GM18520 (cell line): ENCODE measurements at regions not wholly inside any gene's neighbourhood (a gene's known extent, or its start where the extent isn't known, plus 50 kb on each side); places are given as distances from the start of the nearest gene placed in this dataset.

Source experiments
- ATAC-seq: cut with Tn5 transposase; IDR thresholded peaks from one replicate; pipeline ENCODE4 v1.9.1; 2021; ENCODE audit not compliant: unreplicated experiment

DNA sequence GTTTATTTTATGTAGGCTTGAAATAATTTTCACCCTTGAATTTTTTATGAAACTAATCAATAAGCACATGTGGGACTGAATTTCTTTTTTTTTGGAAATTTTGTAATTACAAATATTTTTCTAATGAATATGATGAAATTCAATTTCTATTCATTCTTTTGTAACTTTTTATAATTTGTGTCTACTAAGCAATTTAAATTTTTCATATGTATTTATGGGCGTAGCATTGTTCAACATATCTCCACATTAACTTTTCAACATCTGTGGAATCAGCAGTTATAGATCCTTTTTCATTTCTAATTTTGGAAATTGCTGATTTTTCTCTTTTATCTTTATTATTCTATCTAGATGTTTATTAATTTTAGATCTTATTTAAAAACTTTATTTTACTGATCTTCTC, 1320.3 kb downstream of the C4orf33 start:
- ATAC-seq, result no peak

- ATAC-seq, result no peak
Observed at GRCh38 chr4:130419211-130419975, 1323.4 kb downstream of the C4orf33 start.

GRCh38 chr4:130422261-130422660, 1326.3 kb downstream of the C4orf33 start:
- no peak for ATAC-seq

- ATAC-seq, result no peak
Observed at GRCh38 chr4:130424211-130424610, 1328.3 kb downstream of the C4orf33 start.

DNA sequence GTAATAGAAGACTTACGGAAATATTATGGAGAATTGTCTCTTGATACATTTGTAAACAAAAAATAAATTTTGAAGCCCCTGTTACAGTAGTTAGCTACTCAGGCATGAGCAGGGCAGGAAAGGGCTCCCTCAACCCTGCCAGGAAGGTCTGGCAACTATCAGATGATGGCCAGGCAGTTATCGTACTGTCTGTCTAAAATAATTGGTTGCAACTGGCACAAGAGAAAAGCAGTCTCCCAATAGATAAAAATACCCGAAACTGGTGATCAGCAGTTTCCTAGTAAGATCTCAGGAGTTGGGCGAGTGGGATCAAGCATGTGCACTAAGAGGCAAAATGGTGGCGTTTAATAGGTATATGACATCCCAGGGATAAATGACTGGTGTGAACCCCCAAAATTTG, 1336.3 kb downstream of the C4orf33 start:
- no peak for ATAC-seq

GRCh38 chr4:130449741-130450140, 1353.8 kb downstream of the C4orf33 start:
- no peak for ATAC-seq

DNA sequence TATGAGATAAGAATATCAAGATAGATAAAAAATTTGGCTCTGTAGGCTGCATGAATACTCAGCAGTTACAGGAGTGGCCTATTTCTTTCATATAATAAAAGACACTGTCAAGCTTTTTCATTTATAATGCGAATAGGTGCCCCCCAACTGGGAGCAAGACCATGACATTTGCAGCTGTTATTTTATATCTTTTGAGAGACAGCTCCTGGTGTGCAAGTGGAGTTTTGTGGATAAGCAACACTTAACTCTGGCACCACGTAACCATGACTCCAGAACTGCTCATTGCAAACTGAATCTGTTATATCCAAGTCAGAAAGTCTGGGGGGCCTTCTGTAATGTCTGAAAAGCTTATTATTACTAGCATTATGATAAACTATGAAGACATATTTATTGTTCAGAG, 1372.4 kb downstream of the C4orf33 start:
- no peak for ATAC-seq

DNA sequence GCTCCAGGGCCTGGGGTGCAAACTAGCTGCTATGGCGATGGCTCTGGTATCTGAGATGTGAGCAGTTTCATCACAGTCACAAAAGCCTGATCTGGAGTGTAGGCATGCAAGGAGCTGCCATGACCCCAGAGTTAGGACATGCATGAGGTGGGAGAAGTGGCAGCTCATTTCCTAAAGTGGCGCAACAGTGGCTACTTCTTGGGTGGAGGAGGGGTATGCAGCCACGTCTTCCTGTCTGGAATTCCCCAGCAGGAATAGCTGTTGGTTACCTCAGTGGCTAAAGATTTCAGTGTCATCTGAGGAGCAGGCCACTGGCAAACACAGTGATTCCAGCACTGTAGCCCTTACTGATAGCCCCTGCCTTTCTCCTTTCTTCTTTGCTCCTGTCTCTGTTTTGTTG, 1382.5 kb downstream of the C4orf33 start:
- ATAC-seq, result no peak

- no peak for ATAC-seq
Observed at GRCh38 chr4:130479020-130479419, 1383.1 kb downstream of the C4orf33 start.

DNA sequence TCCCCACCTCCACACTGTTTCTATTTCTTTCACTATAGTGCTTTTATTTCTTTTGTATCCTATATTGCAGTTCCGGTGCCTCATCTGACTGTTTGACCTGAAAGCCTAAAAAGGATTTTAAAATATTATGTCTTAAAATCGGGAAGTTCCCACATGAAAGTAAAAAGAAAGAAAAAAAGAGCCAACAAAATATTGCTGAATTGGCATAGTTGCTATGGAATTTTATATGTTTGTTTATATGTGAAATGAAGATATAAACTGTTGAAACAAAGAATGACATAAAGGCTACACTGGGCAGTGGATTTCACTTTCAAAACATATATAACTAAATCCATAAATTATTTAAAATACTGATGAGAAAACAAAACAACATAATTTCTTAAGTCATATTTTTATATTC, 1383.7 kb downstream of the C4orf33 start:
- no peak for ATAC-seq

GRCh38 chr4:130484826-130485225, 1388.9 kb downstream of the C4orf33 start:
- ATAC-seq, result no peak

- no peak for ATAC-seq
Observed at GRCh38 chr4:130485371-130485770, 1389.4 kb downstream of the C4orf33 start.

DNA sequence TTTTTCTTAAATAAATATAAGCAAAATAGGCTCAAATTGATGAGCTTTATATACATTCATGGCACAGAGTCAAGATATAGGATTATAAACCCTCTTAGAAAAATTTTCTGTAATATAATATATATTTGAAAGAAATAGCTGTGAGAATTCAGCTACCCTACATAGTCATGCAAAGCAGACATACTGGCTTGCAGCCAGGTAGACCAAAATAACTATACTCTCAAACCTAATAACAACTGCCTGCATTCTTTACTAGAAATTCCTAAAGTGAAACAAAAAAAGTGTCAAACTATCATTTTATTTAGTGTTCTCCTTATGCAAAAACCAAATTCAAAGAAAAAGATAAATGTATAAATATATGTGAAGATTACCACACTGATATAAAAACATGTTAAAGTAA, 1390.2 kb downstream of the C4orf33 start:
- no peak for ATAC-seq

DNA sequence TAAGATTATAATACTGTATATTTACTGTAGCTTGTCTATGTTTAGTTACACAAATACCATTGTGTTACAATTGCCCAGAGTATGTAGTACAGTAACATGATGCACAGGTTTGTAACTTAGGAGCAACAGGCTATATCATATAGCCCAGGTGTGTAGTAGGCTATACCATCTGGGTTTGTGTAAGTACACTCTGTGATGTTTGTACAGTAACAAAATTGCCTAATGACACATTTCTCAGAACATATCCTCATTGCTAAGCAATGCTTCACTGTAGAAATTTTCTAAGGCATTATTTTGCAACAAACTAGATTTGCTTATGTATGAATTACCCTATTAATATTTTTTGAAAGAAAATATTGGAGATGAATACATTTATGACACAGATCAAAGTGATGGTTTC, 1390.9 kb downstream of the C4orf33 start:
- no peak for ATAC-seq

DNA sequence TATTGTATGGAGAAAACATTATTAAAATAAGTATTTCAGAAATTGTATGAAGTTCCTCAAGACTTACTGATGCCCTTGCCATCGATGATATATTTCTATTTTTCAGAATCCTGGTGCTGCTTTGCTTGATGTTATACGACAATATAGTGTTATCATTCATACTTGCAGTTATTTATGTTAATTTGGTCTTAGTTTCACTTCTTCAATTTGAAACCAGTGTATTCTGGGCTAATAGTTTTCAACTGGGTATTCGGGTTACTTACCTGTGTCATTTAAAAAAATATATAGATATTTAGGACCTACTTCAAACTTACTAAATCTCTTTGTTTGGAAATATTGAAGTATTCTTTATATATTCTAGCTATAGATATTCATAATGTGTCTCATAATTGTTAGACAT, 1414.7 kb downstream of the C4orf33 start:
- ATAC-seq, result no peak

- no peak for ATAC-seq
Observed at GRCh38 chr4:130511776-130512175, 1415.8 kb downstream of the C4orf33 start.

DNA sequence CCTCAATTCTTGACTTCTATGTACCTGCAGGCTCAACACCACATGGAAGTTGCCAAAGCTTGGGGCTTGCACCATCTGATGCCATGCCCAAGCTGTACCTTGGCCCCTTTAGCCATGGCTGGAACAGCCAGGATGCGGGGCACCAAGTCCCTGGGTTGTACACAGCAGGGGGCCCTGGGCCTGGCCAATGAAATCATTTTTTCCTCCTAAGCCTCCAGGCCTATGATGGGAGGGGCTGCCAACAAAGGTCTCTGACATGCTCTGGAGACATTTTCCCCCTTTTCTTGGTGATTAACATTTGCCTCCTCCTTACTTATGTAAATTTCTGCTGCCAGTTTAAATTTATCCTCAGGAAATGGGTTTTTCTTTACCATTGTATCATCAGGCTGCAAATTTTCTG, 1428.1 kb downstream of the C4orf33 start:
- ATAC-seq, result no peak

DNA sequence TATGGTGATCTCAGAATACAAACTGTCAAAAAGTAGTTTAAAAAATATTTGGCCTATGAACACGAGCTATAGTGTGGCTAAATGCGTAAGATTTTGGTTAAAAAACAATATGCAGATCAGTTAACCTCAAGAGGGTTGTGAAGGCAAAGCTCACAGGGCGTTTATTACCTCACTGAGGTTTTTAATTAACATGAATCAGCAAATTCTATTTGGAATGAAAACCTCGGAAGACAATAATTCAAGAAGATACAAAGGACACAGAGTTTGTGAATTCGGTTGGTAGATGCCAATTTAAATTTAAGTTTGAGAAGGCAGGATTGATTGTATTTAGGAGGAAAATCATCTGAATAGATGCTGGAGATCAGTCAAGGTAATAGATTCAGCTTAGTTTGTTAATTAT, 1434.6 kb downstream of the C4orf33 start:
- ATAC-seq, result no peak

DNA sequence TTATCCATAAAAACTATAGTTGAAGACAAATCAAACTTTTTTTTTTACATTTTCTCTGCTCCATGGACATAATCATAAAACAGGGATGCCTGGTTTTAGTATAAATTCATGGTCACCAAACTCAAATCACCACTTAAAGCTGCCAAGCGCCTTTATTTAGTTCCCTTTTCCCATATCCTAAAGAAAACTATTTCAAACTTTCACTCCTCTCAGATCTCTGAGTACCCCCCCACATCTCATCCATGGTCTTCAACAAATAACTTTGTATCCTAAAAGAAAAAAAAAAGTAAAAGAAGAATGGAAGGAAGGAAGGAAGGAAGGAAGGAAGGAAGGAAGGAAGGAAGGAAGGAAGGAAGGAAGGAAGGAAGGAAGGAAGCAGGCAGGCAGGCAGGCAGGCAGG, 1438.7 kb downstream of the C4orf33 start:
- ATAC-seq, result no peak

- ATAC-seq, result no peak
Observed at GRCh38 chr4:130542953-130543352, 1447.0 kb downstream of the C4orf33 start.

- ATAC-seq, result no peak
Observed at GRCh38 chr4:130545171-130545570, 1449.2 kb downstream of the C4orf33 start.

GRCh38 chr4:130545596-130545995, 1449.6 kb downstream of the C4orf33 start:
- no peak for ATAC-seq

DNA sequence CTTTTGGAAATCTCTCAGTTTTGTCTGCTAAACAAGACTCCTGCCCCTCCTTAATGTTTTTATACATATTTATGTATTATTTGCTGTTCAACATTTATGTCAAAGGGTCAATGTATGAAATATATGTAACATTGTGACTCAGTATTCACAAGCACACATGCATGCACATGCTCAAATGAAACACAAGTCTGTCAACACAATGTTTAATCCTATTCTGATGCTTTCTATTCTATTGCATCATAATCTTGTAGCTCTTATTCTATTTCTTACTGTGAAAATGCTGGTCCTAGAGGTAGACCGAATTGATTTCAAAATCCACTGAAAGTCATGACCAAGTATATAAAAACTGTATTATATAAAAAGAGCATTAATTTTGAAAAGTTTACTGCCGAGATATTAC, 1463.3 kb downstream of the C4orf33 start:
- ATAC-seq, result no peak
